MCF 10A (cell line): ENCODE measurements at regions not wholly inside any gene's neighbourhood (a gene's known extent, or its start where the extent isn't known, plus 50 kb on each side); places are given as distances from the start of the nearest gene placed in this dataset.
A peak's percentile ranks its signal among the peaks of the same experiment; 100 is the strongest.

Experiments
- BruUV-seq: library from RNA; stranded (reverse); fragments of 400-500 nt; replicated peaks from 2 replicates; lab custom pipeline; 2021; lab: Mats Ljungman, UMichigan
- CTCF ChIA-PET: fragments of 300-600 bp; sonication (Branson Sonifier 250); formaldehyde crosslinking; extraction: SDS; loops from one replicate; lab custom pipeline; 2021; ENCODE audit warnings: antibody characterized with exemption, inconsistent platforms; lab: Yijun Ruan, JAX
- POLR2A ChIA-PET: fragments of 300-600, 350-650 bp; sonication (Branson Sonifier 250); formaldehyde crosslinking; extraction: SDS; loops from one replicate; lab custom pipeline; 2020; ENCODE audit warnings: antibody characterized with exemption, inconsistent platforms; lab: Yijun Ruan, JAX
- DNase-seq: peaks from one replicate; pipeline ENCODE4 v3.0.0-alpha.2; 2018; ENCODE audit not compliant: unreplicated experiment
- H3K27ac Mint-ChIP-seq: one replicate; pipeline ENCODE4 v1.8.0; 2022; ENCODE audit warnings: mild to moderate bottlenecking, low read depth, mixed read lengths; ENCODE audit not compliant: unreplicated experiment
- H3K27me3 Mint-ChIP-seq: one replicate; pipeline ENCODE4 v1.8.0; 2022; ENCODE audit warnings: mixed read lengths; ENCODE audit not compliant: insufficient read depth, unreplicated experiment
- H3K36me3 Mint-ChIP-seq: one replicate; pipeline ENCODE4 v1.8.0; 2022; ENCODE audit warnings: mild to moderate bottlenecking, moderate library complexity, mixed read lengths; ENCODE audit not compliant: insufficient read depth, unreplicated experiment
- H3K4me1 Mint-ChIP-seq: one replicate; pipeline ENCODE4 v1.8.0; 2022; ENCODE audit warnings: mixed read lengths; ENCODE audit not compliant: insufficient read depth, unreplicated experiment
- H3K4me3 Mint-ChIP-seq: one replicate; pipeline ENCODE4 v1.8.0; 2022; ENCODE audit warnings: mild to moderate bottlenecking, moderate library complexity, mixed read lengths; ENCODE audit not compliant: unreplicated experiment
- H3K9me3 Mint-ChIP-seq: one replicate; pipeline ENCODE4 v1.8.0; 2022; ENCODE audit warnings: mixed read lengths; ENCODE audit not compliant: unreplicated experiment
- CTCF ChIP-seq: fragments of 200-600 bp; IDR thresholded peaks from one replicate; pipeline ENCODE4 v1.8.0; 2022; ENCODE audit warnings: antibody characterized with exemption, mild to moderate bottlenecking; ENCODE audit not compliant: unreplicated experiment
- intact Hi-C: fragments of 100-400 bp; cut with micrococcal nuclease; formaldehyde crosslinking; loops from 2 replicates; pipeline ENCODE4 v1.14.1; 2022

- no TSS peak for BruUV-seq
- POLR2A ChIA-PET: no interaction called here
- H3K27me3 Mint-ChIP-seq: no peaks in the 10 kb centered on the region
Observed at GRCh38 chr11:45073685-45074141, 72.7 kb upstream of the PRDM11 start.

GRCh38 chr11:45075519-45075918 lies 70.9 kb upstream of the PRDM11 start:
- CTCF ChIA-PET: interaction anchor here (0.6 kb wide), 1 partner anchor 137 kb away, joined by 3 read pairs; no protein-coding TSS in a partner anchor
- POLR2A ChIA-PET: no interaction called here
- TF ChIP-seq CTCF: no peak
- Mint-ChIP-seq H3K27ac (peak overlapping the region; percentile 64), H3K4me1 (peaks cover 5% of the 10 kb centered on the region), H3K27me3 (no peaks in the 10 kb centered on the region), H3K36me3 (no peaks in the 10 kb centered on the region), H3K4me3 (no peak overlapping the region), H3K9me3 (no peaks in the 10 kb centered on the region)
- no peak for DNase-seq
- intact Hi-C loops: no loop called here
- BruUV-seq: no TSS peak

More at GRCh38 chr11:45073685-45074141, 72.7 kb upstream of the PRDM11 start:
- CTCF ChIA-PET: interaction anchor here (0.6 to 1.5 kb wide), 4 partner anchors 10 to 574 kb away, joined by 3 to 4 read pairs (median 3); no protein-coding TSS in a partner anchor
- no peaks in the 10 kb centered on the region for H3K9me3 Mint-ChIP-seq
- no peak for TF ChIP-seq CTCF
- intact Hi-C loops: no loop called here
- H3K27ac Mint-ChIP-seq: no peak overlapping the region
- no peaks in the 10 kb centered on the region for H3K36me3 Mint-ChIP-seq
- H3K4me3 Mint-ChIP-seq: no peak overlapping the region
- H3K4me1 Mint-ChIP-seq: peaks cover 5% of the 10 kb centered on the region
- DNase-seq: no peak

- DNase-seq: no peak
- BruUV-seq: no TSS peak
- Mint-ChIP-seq H3K27ac (no peak overlapping the region), H3K4me1 (peaks cover 5% of the 10 kb centered on the region), H3K9me3 (no peaks in the 10 kb centered on the region), H3K4me3 (no peak overlapping the region), H3K36me3 (no peaks in the 10 kb centered on the region), H3K27me3 (no peaks in the 10 kb centered on the region)
- intact Hi-C loops: no loop called here
- CTCF ChIA-PET: interaction anchor here (0.6 kb wide), 1 partner anchor 138 kb away, joined by 3 read pairs; no protein-coding TSS in a partner anchor
- POLR2A ChIA-PET: no interaction called here
- no peak for TF ChIP-seq CTCF
Observed at GRCh38 chr11:45075952-45076351, 70.5 kb upstream of the PRDM11 start.

- ChIA-PET CTCF (interaction anchor here (1.0 to 1.5 kb wide), 3 partner anchors 21 to 28 kb away, joined by 3 read pairs; no protein-coding TSS in a partner anchor), POLR2A (no interaction called here)
- Mint-ChIP-seq H3K4me1 (peaks cover 5% of the 10 kb centered on the region), H3K27ac (no peak overlapping the region), H3K9me3 (no peaks in the 10 kb centered on the region), H3K27me3 (no peaks in the 10 kb centered on the region), H3K36me3 (no peaks in the 10 kb centered on the region), H3K4me3 (no peak overlapping the region)
- TF ChIP-seq CTCF: no peak
- BruUV-seq: no TSS peak
- DNase-seq: no peak
- intact Hi-C loops: no loop called here
Observed at GRCh38 chr11:45076761-45077160, 69.7 kb upstream of the PRDM11 start.
